ENCODE measurements at regions not wholly inside any gene's neighbourhood (a gene's known extent, or its start where the extent isn't known, plus 50 kb on each side); places are given as distances from the start of the nearest gene placed in this dataset.

- WGBS (ENCODE audit: extremely low coverage, insufficient read length, low lambda C conversion rate) = no CpG with 5 or more reads among the region's 48 CpGs
- Histone ChIP-seq H3K14ac (ENCODE audit: insufficient read depth, low read length) (peak overlapping the region; percentile 55; the same call in 1 of the 2 replicates), H2BK120ac (ENCODE audit: low read depth, low read length, poor library complexity, severe bottlenecking) (no peak overlapping the region), H4K5ac (ENCODE audit: insufficient read length, low read depth, low read length) (peak overlapping the region; percentile 77), H3K4me1 (ENCODE audit: insufficient read depth, low read length) (no peaks in the 10 kb centered on the region), H2BK20ac (ENCODE audit: low read depth, low read length, poor library complexity, severe bottlenecking) (no peak overlapping the region), H4K8ac (replicated peaks; ENCODE audit: insufficient read length, low read depth, low read length) (no peak overlapping the region), H3K4ac (ENCODE audit: low read depth, low read length) (no peak overlapping the region), H4K91ac (ENCODE audit: insufficient read length, low read depth, low read length) (no peak overlapping the region), H3K23ac (ENCODE audit: insufficient read length, low read depth, low read length) (no peak overlapping the region), H3K9ac (ENCODE audit: extremely low read depth, insufficient read length, low read length) (peak overlapping the region; percentile 72), H2BK12ac (ENCODE audit: insufficient read length, low read depth, low read length) (no peak overlapping the region), H3K27me3 (ENCODE audit: insufficient read depth, low read length) (no peaks in the 10 kb centered on the region), H3K79me2 (ENCODE audit: insufficient read depth, low read length) (no peaks in the 10 kb centered on the region), H2BK5ac (ENCODE audit: insufficient read length, low read length) (no peak overlapping the region), H2AFZ (ENCODE audit: low read length) (no peak overlapping the region), H3T11ph (ENCODE audit: low read length) (no peak overlapping the region), H2BK15ac (ENCODE audit: low read depth, low read length) (no peak overlapping the region), H3K56ac (ENCODE audit: insufficient read length, low read depth, low read length) (no peak overlapping the region), H3K18ac (ENCODE audit: insufficient read length, low read depth, low read length) (peak overlapping the region; percentile 55), H3K4me2 (ENCODE audit: insufficient read depth, insufficient read length, low read length) (peak overlapping the region; percentile 86), H3K9me3 (ENCODE audit: control insufficient read depth, low read depth, low read length) (no peaks in the 10 kb centered on the region), H3K23me2 (ENCODE audit: insufficient read length, low read depth, low read length, poor library complexity, severe bottlenecking) (peaks cover 4% of the 10 kb centered on the region), H3K27ac (ENCODE audit: insufficient read length, low read depth, low read length) (no peak overlapping the region), H2AK5ac (ENCODE audit: insufficient read length, low read length) (no peak overlapping the region), H4K20me1 (ENCODE audit: control insufficient read depth, insufficient read depth, insufficient read length) (no peaks in the 10 kb centered on the region), H3K79me1 (ENCODE audit: insufficient read depth, low read depth, low read length, poor library complexity, severe bottlenecking) (no peaks in the 10 kb centered on the region)
- H3K4me3 Mint-ChIP-seq = peak overlapping the region; percentile 75 to 86
- peak; percentile 100 for DNase-seq
- TF ChIP-seq CTCF (conservative IDR thresholded peaks at IDR 0.05) = peak; percentile 50; the same call in 2 of the 3 replicates
- H3K36me3 Mint-ChIP-seq (ENCODE audit: insufficient read depth in 1 of 3, low read depth in 3 of 3) = no peaks in the 10 kb centered on the region
- H3K4me1 Mint-ChIP-seq = peaks cover 20 to 21% of the 10 kb centered on the region in 2 experiments
- H3K27me3 Mint-ChIP-seq (ENCODE audit: low read depth) = no peaks in the 10 kb centered on the region; the same call in 1 of the 2 replicates
- H3K27ac Mint-ChIP-seq = peak overlapping the region; percentile 79 to 97 (median 96)
- H3K9me3 Mint-ChIP-seq = peaks cover 0 to 3% of the 10 kb centered on the region in 2 experiments; a peak in 1 of 5 replicates
Observed at GRCh38 chr1:9428601-9429341, 110.5 kb upstream of the SLC25A33 start.

Measured in H9 (cell line).